ENCODE measurements at regions not wholly inside any gene's neighbourhood (a gene's known extent, or its start where the extent isn't known, plus 50 kb on each side); places are given as distances from the start of the nearest gene placed in this dataset.
A peak's percentile ranks its signal among the peaks of the same experiment; 100 is the strongest.
"Not testable (repeated sequence)": the region's sequence is repeated elsewhere in the genome, so short reads cannot be mapped to it uniquely, and the experiment has no call there.

- DNase-seq (ENCODE audit: low spot score in 2 of 2); H3K36me3 ChIP-seq; H3K4me1 ChIP-seq; H3K4me3 ChIP-seq; H3K27ac ChIP-seq; H3K27me3 ChIP-seq; intact Hi-C loops (cut with DNase I; ENCODE audit: low total_unique reads); H3K9me3 ChIP-seq: not testable (repeated sequence)
Observed at GRCh38 chr21:5079361-5079760, 5442.0 kb upstream of the TPTE start.

DNA sequence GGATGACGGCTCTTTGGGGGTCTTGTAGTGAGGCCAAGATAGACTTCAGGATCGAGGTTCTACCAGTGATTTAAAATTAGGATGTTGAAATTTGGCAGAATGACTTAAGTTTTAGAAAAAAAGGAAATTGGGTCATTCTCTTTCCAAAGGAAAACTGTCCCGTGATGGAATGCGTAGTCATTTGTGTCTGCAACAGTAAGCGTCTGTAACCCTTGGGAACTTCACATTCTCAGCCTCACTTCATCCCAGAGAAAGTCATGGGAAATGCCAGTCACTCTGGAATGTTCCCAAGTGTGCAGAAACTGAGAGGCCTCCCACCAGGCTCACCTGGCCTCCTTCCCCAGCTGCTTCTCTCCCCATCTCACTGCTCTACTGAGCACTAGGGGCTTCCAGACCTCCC lies 5441.4 kb upstream of the TPTE start:
- H3K27ac ChIP-seq; DNase-seq (ENCODE audit: low spot score in 2 of 2); H3K27me3 ChIP-seq; H3K4me1 ChIP-seq; H3K4me3 ChIP-seq; H3K36me3 ChIP-seq; intact Hi-C loops (cut with DNase I; ENCODE audit: low total_unique reads); H3K9me3 ChIP-seq: not testable (repeated sequence)

DNA sequence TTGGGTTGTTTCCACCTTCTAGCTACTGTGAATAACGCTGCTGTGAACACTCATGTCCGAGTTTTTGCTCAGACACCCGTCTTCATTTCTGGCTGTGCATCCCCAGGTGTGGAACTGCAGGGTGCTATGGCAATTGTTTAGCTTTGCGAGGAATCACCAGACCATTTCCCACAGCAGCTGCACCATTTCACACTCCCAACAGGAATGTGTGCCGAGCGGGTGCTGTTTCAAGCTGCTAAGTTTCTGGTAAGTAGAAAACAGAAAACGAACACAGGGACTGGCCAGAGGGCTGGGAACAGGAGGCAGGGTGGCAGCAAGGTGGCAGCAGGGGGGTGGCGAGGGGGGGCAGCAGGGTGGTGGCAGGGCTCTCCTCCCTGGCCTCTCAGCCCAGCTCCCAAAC lies 5437.1 kb upstream of the TPTE start:
- H3K27ac ChIP-seq; H3K27me3 ChIP-seq; intact Hi-C loops (cut with DNase I; ENCODE audit: low total_unique reads); H3K9me3 ChIP-seq; H3K4me1 ChIP-seq; H3K4me3 ChIP-seq; DNase-seq (ENCODE audit: low spot score in 2 of 2); H3K36me3 ChIP-seq: not testable (repeated sequence)

DNA sequence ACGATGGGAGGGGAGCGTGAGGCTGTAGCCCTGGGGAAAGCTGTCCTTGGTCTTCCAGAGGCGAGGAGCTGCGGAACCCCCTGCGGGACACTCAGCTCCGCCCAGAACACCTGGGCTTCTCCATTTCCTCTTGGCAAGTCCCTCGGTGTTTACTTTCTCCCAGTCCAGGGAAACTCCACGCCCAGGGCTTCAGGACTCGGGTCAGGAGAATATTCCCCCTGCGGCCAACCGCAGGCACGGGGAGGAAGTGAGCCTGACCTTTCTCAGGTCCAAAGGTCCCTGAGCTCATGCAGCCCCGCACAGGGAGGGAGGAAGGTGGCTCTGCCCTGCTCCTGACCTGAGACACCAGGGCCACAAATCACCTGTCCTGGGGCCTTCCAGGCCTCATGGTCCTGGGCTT lies 5435.9 kb upstream of the TPTE start:
- H3K27ac ChIP-seq; H3K36me3 ChIP-seq; H3K4me1 ChIP-seq; H3K27me3 ChIP-seq; DNase-seq (ENCODE audit: low spot score in 2 of 2); H3K9me3 ChIP-seq; intact Hi-C loops (cut with DNase I; ENCODE audit: low total_unique reads); H3K4me3 ChIP-seq: not testable (repeated sequence)

DNA sequence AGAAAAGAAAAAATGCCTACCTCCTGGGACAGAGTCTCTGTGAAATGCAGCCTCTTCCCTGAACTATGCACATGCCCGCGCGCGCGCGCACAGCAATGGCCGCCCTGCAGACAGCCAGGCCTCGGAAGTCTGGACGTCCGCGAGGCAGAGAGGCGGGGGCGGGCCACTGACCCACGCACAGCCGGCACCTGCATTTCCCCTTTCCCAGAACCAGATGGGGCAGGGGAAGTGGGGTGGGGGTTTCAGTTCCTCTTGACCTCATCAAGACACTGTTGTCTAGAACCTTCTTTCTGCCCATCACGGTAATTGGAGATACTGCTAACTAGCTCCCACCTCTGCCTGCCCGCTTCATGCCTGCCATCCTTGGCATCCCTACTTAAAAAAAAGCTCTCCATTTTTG lies 5435.0 kb upstream of the TPTE start:
- H3K36me3 ChIP-seq; H3K4me1 ChIP-seq; intact Hi-C loops (cut with DNase I; ENCODE audit: low total_unique reads); H3K4me3 ChIP-seq; H3K27me3 ChIP-seq; H3K27ac ChIP-seq; H3K9me3 ChIP-seq; DNase-seq (ENCODE audit: low spot score in 2 of 2): not testable (repeated sequence)

- H3K27ac ChIP-seq; H3K4me3 ChIP-seq; H3K9me3 ChIP-seq; intact Hi-C loops (cut with DNase I; ENCODE audit: low total_unique reads); DNase-seq (ENCODE audit: low spot score in 2 of 2); H3K27me3 ChIP-seq; H3K36me3 ChIP-seq; H3K4me1 ChIP-seq: not testable (repeated sequence)
Observed at GRCh38 chr21:5088820-5089219, 5432.6 kb upstream of the TPTE start.

GRCh38 chr21:5089399-5090089 lies 5431.8 kb upstream of the TPTE start:
- H3K4me1 ChIP-seq; H3K27me3 ChIP-seq; intact Hi-C loops (cut with DNase I; ENCODE audit: low total_unique reads); H3K27ac ChIP-seq; H3K9me3 ChIP-seq; H3K4me3 ChIP-seq; H3K36me3 ChIP-seq; DNase-seq (ENCODE audit: low spot score in 2 of 2): not testable (repeated sequence)

- H3K27me3 ChIP-seq; H3K36me3 ChIP-seq; intact Hi-C loops (cut with DNase I; ENCODE audit: low total_unique reads); H3K4me3 ChIP-seq; H3K27ac ChIP-seq; H3K9me3 ChIP-seq; DNase-seq (ENCODE audit: low spot score in 2 of 2); H3K4me1 ChIP-seq: not testable (repeated sequence)
Observed at GRCh38 chr21:5090132-5091079, 5431.0 kb upstream of the TPTE start.

- H3K27ac ChIP-seq; DNase-seq (ENCODE audit: low spot score in 2 of 2); H3K4me1 ChIP-seq; intact Hi-C loops (cut with DNase I; ENCODE audit: low total_unique reads); H3K4me3 ChIP-seq; H3K27me3 ChIP-seq; H3K36me3 ChIP-seq; H3K9me3 ChIP-seq: not testable (repeated sequence)
Observed at GRCh38 chr21:5091274-5091673, 5430.1 kb upstream of the TPTE start.

DNA sequence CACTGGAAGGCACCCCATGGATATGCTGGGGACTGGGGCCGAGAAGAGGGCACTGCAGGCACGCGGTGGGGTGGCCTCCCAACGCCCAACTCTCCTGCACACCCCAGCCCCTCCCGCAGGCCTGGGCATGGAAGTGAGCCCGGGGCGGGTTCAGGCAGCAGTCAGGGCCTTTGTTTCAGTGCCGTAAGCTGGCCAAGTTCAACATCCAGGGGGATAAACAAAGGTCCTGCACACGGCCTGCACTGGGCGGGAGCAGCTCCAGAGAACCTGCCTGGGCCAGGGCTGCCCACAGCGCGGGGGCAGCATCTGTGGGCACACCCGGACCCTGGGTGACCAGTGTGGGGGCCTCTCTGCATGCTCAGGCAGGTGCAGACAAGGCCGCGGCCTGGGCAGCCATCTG lies 5425.8 kb upstream of the TPTE start:
- H3K4me1 ChIP-seq; H3K9me3 ChIP-seq; H3K36me3 ChIP-seq; H3K27ac ChIP-seq; H3K4me3 ChIP-seq; H3K27me3 ChIP-seq; intact Hi-C loops (cut with DNase I; ENCODE audit: low total_unique reads): not testable (repeated sequence)
- peak in 1 of 2 donors; percentile 17 for DNase-seq (ENCODE audit: low spot score in 2 of 2)

DNA sequence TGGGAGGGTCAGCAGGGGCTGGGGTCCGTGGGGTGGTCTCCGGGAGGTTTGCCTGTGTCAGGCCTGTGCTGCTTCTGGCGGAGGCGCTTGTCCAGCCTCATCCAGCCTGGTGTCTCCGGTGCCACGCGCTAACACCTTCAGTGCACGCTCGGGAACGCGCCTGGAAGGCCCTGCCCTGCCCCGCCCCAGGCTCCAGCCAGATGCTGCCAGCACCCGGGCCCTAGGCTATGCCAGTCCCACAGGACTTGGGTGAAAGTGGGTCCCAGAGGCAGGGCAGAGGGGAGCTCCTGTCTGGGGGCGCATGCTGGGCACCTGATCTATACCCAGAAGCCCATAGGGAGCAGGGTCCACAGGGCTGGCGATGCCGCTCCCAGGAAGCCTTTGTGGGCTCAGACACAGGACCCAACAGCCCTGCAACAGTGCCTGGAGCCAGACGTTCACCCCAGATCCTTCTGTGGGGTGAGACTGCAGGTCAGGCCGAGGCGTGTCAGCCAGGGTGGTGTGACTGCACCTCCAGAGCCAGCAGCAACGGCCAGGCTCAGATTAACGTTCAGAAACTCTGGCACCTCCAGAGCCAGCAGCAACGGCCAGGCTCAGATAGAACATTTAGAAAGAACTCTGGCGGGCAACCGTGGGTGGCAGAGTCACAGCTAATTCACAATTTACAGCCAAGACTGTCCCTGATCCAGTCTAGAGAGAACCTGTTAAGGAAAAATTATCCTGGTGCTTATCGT lies 5423.2 kb upstream of the TPTE start:
- H3K27me3 ChIP-seq; H3K4me3 ChIP-seq; H3K27ac ChIP-seq; H3K4me1 ChIP-seq; intact Hi-C loops (cut with DNase I; ENCODE audit: low total_unique reads); DNase-seq (ENCODE audit: low spot score in 2 of 2); H3K36me3 ChIP-seq; H3K9me3 ChIP-seq: not testable (repeated sequence)

- H3K27ac ChIP-seq; intact Hi-C loops (cut with DNase I; ENCODE audit: low total_unique reads); H3K9me3 ChIP-seq; H3K27me3 ChIP-seq; H3K36me3 ChIP-seq; H3K4me1 ChIP-seq; H3K4me3 ChIP-seq; DNase-seq (ENCODE audit: low spot score in 2 of 2): not testable (repeated sequence)
Observed at GRCh38 chr21:5100604-5101174, 5420.7 kb upstream of the TPTE start.

DNA sequence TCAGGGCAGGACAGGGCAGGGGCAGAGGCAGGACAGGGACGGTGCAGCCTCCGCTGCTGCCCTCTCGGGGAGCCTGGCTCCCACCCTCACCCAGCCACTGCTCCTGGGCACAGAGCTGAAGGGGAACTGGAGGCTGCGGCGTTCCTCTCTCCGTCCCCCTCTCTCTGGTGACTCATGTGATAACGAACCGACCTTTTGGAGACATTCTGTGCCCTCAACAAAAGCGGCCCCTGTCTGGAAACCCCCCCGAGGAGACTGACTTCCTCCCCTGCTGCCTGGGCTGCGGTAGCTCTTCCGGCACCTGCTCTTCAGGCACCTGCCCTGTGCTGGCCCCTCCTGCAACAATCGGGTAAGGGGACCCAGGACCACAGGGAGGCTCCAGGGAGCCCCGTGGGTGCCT lies 5419.6 kb upstream of the TPTE start:
- H3K36me3 ChIP-seq; DNase-seq (ENCODE audit: low spot score in 2 of 2); H3K4me3 ChIP-seq; H3K4me1 ChIP-seq; H3K27me3 ChIP-seq; intact Hi-C loops (cut with DNase I; ENCODE audit: low total_unique reads); H3K9me3 ChIP-seq: not testable (repeated sequence)
- H3K27ac ChIP-seq = peak overlapping the region in 1 of 2 donors; percentile 25
